Smooth muscle cell (in vitro differentiated cells): ENCODE measurements at regions not wholly inside any gene's neighbourhood (a gene's known extent, or its start where the extent isn't known, plus 50 kb on each side); places are given as distances from the start of the nearest gene placed in this dataset.

ENCODE experiments used
- DNase-seq: peaks from one replicate; lab custom pipeline; 2025; ENCODE audit not compliant: unreplicated experiment; lab: John Stamatoyannopoulos, UW
- H2AFZ ChIP-seq: fragments of 200-600 bp; sonication (generic); 2 replicates; pipeline ENCODE4 v1.6.0; 2016; ENCODE audit warnings: antibody characterized with exemption, low read depth, mild to moderate bottlenecking
- H3F3A ChIP-seq: fragments of 200-600 bp; sonication (generic); 2 replicates; pipeline ENCODE4 v1.6.0; 2017; ENCODE audit warnings: antibody characterized with exemption, low read depth
- H3K27ac ChIP-seq: fragments of 200-600 bp; sonication (generic); 2 replicates; pipeline ENCODE4 v1.5.1; 2016; ENCODE audit warnings: low read depth, mild to moderate bottlenecking
- H3K27me3 ChIP-seq: fragments of 200-600 bp; sonication (generic); 2 replicates; pipeline ENCODE4 v1.6.1; 2016; ENCODE audit warnings: low read depth, mild to moderate bottlenecking
- H3K36me3 ChIP-seq: fragments of 200-600 bp; sonication (generic); 2 replicates; pipeline ENCODE4 v1.5.1; 2016; ENCODE audit warnings: low read depth
- H3K4me1 ChIP-seq: fragments of 200-600 bp; sonication (generic); 2 replicates; pipeline ENCODE4 v1.5.1; 2016; ENCODE audit warnings: low read depth
- H3K4me2 ChIP-seq: fragments of 200-600 bp; sonication (generic); 2 replicates; pipeline ENCODE4 v1.6.0; 2016; ENCODE audit warnings: mild to moderate bottlenecking
- H3K4me3 ChIP-seq: fragments of 200-600 bp; sonication (generic); 2 replicates; pipeline ENCODE4 v1.5.1; 2016; ENCODE audit warnings: mild to moderate bottlenecking
- H3K79me2 ChIP-seq: fragments of 200-600 bp; sonication (generic); 2 replicates; pipeline ENCODE4 v1.6.0; 2016; ENCODE audit warnings: low read depth, mild to moderate bottlenecking
- H3K9ac ChIP-seq: fragments of 200-600 bp; sonication (generic); 2 replicates; pipeline ENCODE4 v1.6.0; 2016; ENCODE audit warnings: low read depth
- H3K9me3 ChIP-seq: fragments of 200-600 bp; sonication (generic); replicated peaks from 2 replicates; pipeline ENCODE4 v1.5.1; 2016; ENCODE audit warnings: low read depth
- H4K20me1 ChIP-seq: fragments of 200-600 bp; sonication (generic); 2 replicates; pipeline ENCODE4 v1.6.0; 2016; ENCODE audit warnings: low read depth
- WGBS: methylation state at CpG from one replicate; pipeline ENCODE4 v1.1.7; 2016; ENCODE audit warnings: low lambda C conversion rate; 5-methylcytosine and 5-hydroxymethylcytosine counted together
- TF ChIP-seq, protein P1 (sequence below): fragments of 200-600 bp; sonication (generic); IDR thresholded peaks from 2 replicates; pipeline ENCODE4 v1.5.1; 2017; ENCODE audit warnings: borderline replicate concordance, mild to moderate bottlenecking, antibody characterized with exemption; ENCODE audit not compliant: insufficient read depth, poor library complexity, severe bottlenecking

DNA sequence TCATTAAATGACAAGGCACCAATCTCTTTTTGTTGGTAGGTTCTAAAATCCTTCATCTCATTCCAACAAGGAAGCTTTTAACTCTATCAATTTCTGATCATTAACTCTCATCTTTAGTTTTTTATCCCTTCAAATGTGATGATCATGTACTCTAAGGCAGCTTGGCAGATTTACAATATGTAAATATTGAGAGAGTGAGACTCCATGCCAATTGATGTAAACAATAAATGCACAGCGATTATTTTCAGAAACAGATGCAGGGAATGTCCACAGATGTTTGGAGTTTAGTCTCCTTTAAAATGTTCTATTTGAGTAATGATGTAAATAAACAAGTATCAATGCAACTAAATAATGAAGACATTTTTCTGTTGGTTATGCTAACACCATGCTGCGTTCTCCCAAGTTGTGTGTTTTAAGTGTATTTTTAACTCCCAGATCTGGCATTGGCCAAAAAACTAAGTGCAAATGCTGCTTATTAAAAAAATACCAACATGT is 213.8 kb downstream of the AHR start:
- H3K4me3 ChIP-seq, result no peak overlapping the region
- no peak for DNase-seq
- H3K27me3 ChIP-seq, result no peaks in the 10 kb centered on the region
- H4K20me1 ChIP-seq, result no peaks in the 10 kb centered on the region
- H3K27ac ChIP-seq, result no peak overlapping the region
- no peaks in the 10 kb centered on the region for H3K79me2 ChIP-seq
- 82% methylated on average over 2 of the region's 2 CpGs for WGBS
- H2AFZ ChIP-seq, result peak overlapping the region; percentile 57
- TF ChIP-seq, protein P1, sequence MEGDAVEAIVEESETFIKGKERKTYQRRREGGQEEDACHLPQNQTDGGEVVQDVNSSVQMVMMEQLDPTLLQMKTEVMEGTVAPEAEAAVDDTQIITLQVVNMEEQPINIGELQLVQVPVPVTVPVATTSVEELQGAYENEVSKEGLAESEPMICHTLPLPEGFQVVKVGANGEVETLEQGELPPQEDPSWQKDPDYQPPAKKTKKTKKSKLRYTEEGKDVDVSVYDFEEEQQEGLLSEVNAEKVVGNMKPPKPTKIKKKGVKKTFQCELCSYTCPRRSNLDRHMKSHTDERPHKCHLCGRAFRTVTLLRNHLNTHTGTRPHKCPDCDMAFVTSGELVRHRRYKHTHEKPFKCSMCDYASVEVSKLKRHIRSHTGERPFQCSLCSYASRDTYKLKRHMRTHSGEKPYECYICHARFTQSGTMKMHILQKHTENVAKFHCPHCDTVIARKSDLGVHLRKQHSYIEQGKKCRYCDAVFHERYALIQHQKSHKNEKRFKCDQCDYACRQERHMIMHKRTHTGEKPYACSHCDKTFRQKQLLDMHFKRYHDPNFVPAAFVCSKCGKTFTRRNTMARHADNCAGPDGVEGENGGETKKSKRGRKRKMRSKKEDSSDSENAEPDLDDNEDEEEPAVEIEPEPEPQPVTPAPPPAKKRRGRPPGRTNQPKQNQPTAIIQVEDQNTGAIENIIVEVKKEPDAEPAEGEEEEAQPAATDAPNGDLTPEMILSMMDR, result no peak
- H3K9me3 ChIP-seq, result no peaks in the 10 kb centered on the region
- H3K9ac ChIP-seq, result no peak overlapping the region
- no peaks in the 10 kb centered on the region for H3K36me3 ChIP-seq
- H3F3A ChIP-seq, result no peaks in the 10 kb centered on the region
- H3K4me1 ChIP-seq, result no peaks in the 10 kb centered on the region
- H3K4me2 ChIP-seq, result no peak overlapping the region

DNA sequence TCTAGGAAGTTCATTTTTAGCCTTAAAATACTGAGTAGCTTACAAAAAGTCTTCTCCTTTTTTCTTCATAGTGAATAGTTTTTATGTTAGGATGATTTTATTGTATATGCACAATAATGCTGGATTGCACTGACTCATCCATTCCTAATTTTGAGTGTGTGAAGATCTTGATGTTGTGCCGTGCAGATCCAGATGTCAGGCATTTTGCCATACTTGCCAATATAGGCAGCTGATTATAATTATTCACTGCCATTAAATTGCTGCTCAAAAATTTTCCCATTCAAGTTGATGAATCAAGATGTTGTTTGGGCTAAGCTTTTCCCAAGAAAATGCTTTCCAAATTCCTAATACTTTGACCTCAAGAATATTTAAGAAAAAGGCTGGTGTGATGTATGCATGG is 218.3 kb downstream of the AHR start:
- DNase-seq, result no peak
- H3K9me3 ChIP-seq, result no peaks in the 10 kb centered on the region

DNA sequence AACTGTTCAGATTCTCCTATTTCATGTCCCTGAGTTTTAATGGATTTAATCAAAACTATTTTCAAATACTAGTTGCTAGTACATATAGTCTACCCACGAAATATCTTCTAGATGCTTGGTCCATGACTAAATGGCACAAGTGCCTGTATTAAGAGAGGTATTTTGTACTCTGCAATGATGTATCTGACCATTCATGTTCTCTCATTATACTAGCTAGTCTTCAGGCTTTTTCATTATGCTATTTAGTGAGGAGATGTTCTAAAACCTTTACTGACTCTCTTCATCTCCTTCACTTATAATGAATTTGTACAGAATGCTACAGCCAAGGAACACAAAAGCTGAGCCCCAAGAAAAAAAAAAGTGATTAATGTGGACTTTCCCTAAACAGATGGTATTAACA is 222.5 kb downstream of the AHR start:
- H3K79me2 ChIP-seq, result no peaks in the 10 kb centered on the region
- no peaks in the 10 kb centered on the region for H3K36me3 ChIP-seq
- peak overlapping the region; percentile 42 for H3K4me2 ChIP-seq
- no peaks in the 10 kb centered on the region for H4K20me1 ChIP-seq
- no peak for DNase-seq
- 55% methylated on average over 1 of the region's 1 CpG for WGBS
- peak overlapping the region; percentile 30 for H2AFZ ChIP-seq
- H3K4me1 ChIP-seq, result peaks cover 9% of the 10 kb centered on the region
- H3K9me3 ChIP-seq, result no peaks in the 10 kb centered on the region
- no peaks in the 10 kb centered on the region for H3K27me3 ChIP-seq
- TF ChIP-seq, protein P1, result no peak
- no peaks in the 10 kb centered on the region for H3F3A ChIP-seq
- no peak overlapping the region for H3K9ac ChIP-seq
- peak overlapping the region; percentile 80 for H3K27ac ChIP-seq
- H3K4me3 ChIP-seq, result no peak overlapping the region

More for the DNA sequence above, 218.3 kb downstream of the AHR start:
- no peak overlapping the region for H3K9ac ChIP-seq
- H3K4me3 ChIP-seq, result no peak overlapping the region
- no peaks in the 10 kb centered on the region for H3K79me2 ChIP-seq
- WGBS, result 74% methylated on average over 1 of the region's 1 CpG
- H3K4me1 ChIP-seq, result peaks cover 9% of the 10 kb centered on the region
- H3K27ac ChIP-seq, result no peak overlapping the region
- H3K27me3 ChIP-seq, result no peaks in the 10 kb centered on the region
- no peaks in the 10 kb centered on the region for H4K20me1 ChIP-seq
- TF ChIP-seq, protein P1, result no peak
- H2AFZ ChIP-seq, result no peak overlapping the region
- no peaks in the 10 kb centered on the region for H3F3A ChIP-seq
- H3K36me3 ChIP-seq, result no peaks in the 10 kb centered on the region
- no peak overlapping the region for H3K4me2 ChIP-seq

DNA sequence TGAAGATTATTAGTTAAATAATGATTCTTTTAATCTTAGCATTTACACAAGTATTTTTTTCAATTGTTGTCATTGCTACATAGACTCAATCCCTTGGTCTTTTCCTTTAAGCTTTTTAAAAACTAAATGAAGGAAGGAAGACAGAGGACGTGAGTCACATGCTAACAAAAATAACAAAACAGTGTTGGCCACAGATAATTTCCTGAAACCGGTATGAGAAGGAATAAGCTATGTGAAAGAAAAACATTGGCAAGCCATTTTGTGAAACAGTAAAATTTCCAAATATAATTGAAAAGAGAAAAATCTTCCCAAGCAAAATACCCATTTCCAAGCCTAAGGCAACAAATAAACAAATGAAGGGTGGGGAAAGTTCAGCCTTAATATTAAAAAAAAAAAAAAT is 223.0 kb downstream of the AHR start:
- Histone ChIP-seq H3K79me2 (no peaks in the 10 kb centered on the region), H3K27me3 (no peaks in the 10 kb centered on the region), H3K27ac (peak overlapping the region; percentile 80), H3K9me3 (no peaks in the 10 kb centered on the region), H3K36me3 (no peaks in the 10 kb centered on the region), H3K4me1 (peaks cover 9% of the 10 kb centered on the region), H4K20me1 (no peaks in the 10 kb centered on the region), H3F3A (no peaks in the 10 kb centered on the region), H3K9ac (no peak overlapping the region), H3K4me2 (peak overlapping the region; percentile 42), H3K4me3 (no peak overlapping the region), H2AFZ (peak overlapping the region; percentile 30)
- 2% methylated on average over 2 of the region's 2 CpGs for WGBS
- no peak for DNase-seq
- TF ChIP-seq, protein P1, result no peak
